Calu3 (cell line): ENCODE measurements at regions not wholly inside any gene's neighbourhood (a gene's known extent, or its start where the extent isn't known, plus 50 kb on each side); places are given as distances from the start of the nearest gene placed in this dataset.

ENCODE experiments used
- BruUV-seq: library from RNA; stranded (reverse); fragments of 400-500 nt; replicated peaks from 2 replicates; lab custom pipeline; 2021; lab: Mats Ljungman, UMichigan
- CTCF ChIA-PET: fragments of 300-600 bp; sonication (Branson Sonifier 250); formaldehyde crosslinking; loops from one replicate; lab custom pipeline; 2022; ENCODE audit warnings: antibody characterized with exemption; lab: Charles Lee
- DNase-seq: peaks from one replicate; pipeline ENCODE4 v3.0.0; 2022
- H3K27ac Mint-ChIP-seq: one replicate; pipeline ENCODE4 v1.8.0; 2022; ENCODE audit warnings: mixed read lengths; ENCODE audit not compliant: unreplicated experiment
- H3K27me3 Mint-ChIP-seq: one replicate; pipeline ENCODE4 v1.8.0; 2022; ENCODE audit warnings: mixed read lengths; ENCODE audit not compliant: unreplicated experiment
- H3K36me3 Mint-ChIP-seq: one replicate; pipeline ENCODE4 v1.8.0; 2022; ENCODE audit warnings: mild to moderate bottlenecking, moderate library complexity, mixed read lengths; ENCODE audit not compliant: insufficient read depth, unreplicated experiment
- H3K4me1 Mint-ChIP-seq: one replicate; pipeline ENCODE4 v1.8.0; 2022; ENCODE audit warnings: mild to moderate bottlenecking, low read depth, mixed read lengths; ENCODE audit not compliant: unreplicated experiment
- H3K4me3 Mint-ChIP-seq: one replicate; pipeline ENCODE4 v1.8.0; 2022; ENCODE audit warnings: mild to moderate bottlenecking, low read depth, moderate library complexity, mixed read lengths; ENCODE audit not compliant: unreplicated experiment
- H3K9me3 Mint-ChIP-seq: one replicate; pipeline ENCODE4 v1.8.0; 2022; ENCODE audit warnings: low read depth, mixed read lengths; ENCODE audit not compliant: unreplicated experiment
- CTCF ChIP-seq: fragments of 200-600 bp; IDR thresholded peaks from one replicate; pipeline ENCODE4 v1.8.0; 2022; ENCODE audit warnings: antibody characterized with exemption; ENCODE audit not compliant: unreplicated experiment
- intact Hi-C: fragments of 100-400 bp; cut with micrococcal nuclease; formaldehyde crosslinking; loops from one replicate; pipeline ENCODE4 v1.10.0; 2022; ENCODE audit not compliant: unreplicated experiment

GRCh38 chr7:149355390-149356048 lies 93.5 kb downstream of the ZNF783 start:
- DNase-seq, result peak; percentile 51
- Mint-ChIP-seq H3K27me3 (peaks cover 33% of the 10 kb centered on the region), H3K4me3 (no peak overlapping the region), H3K9me3 (peaks cover 2% of the 10 kb centered on the region), H3K27ac (peak overlapping the region; percentile 81), H3K4me1 (no peaks in the 10 kb centered on the region), H3K36me3 (peaks cover 6% of the 10 kb centered on the region)
- CTCF ChIA-PET, result interaction anchor here (1.4 kb wide), 1 partner anchor 21 kb away, joined by 3 read pairs; no protein-coding TSS in a partner anchor
- no TSS peak for BruUV-seq
- no peak for TF ChIP-seq CTCF
- intact Hi-C loops, result no loop called here

DNA sequence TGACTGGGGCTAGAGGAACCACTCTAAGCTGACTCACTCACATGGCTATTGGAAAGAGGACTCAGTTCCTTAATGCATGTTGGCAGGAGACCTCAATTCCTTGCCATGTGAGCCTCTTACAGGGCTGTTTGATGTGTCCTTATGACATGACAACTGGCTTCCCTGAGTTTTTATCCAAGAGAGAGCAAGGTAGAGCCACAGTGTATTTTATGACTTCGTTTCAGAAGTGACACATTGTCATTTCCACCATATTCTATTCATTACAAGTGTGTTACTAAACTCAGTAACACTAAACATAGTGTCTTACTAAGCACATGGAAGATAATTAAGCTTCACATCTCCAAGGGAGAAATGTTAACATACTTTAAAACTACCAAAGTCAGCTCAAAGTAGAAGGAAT lies 98.2 kb downstream of the ZNF777 start:
- H3K27me3 Mint-ChIP-seq, result peaks cover 69% of the 10 kb centered on the region
- no peak overlapping the region for H3K4me3 Mint-ChIP-seq
- H3K4me1 Mint-ChIP-seq, result no peaks in the 10 kb centered on the region
- intact Hi-C loops, result no loop called here
- no TSS peak for BruUV-seq
- no peaks in the 10 kb centered on the region for H3K9me3 Mint-ChIP-seq
- CTCF ChIA-PET, result no interaction called here
- TF ChIP-seq CTCF, result no peak
- no peak overlapping the region for H3K27ac Mint-ChIP-seq
- no peaks in the 10 kb centered on the region for H3K36me3 Mint-ChIP-seq
- no peak for DNase-seq

- no TSS peak for BruUV-seq
- Mint-ChIP-seq H3K4me3 (no peak overlapping the region), H3K36me3 (peaks cover 6% of the 10 kb centered on the region), H3K27ac (no peak overlapping the region), H3K27me3 (peaks cover 28% of the 10 kb centered on the region), H3K9me3 (peaks cover 2% of the 10 kb centered on the region), H3K4me1 (peaks cover 10% of the 10 kb centered on the region)
- no peak for TF ChIP-seq CTCF
- DNase-seq, result no peak
- intact Hi-C loops, result no loop called here
- CTCF ChIA-PET, result interaction anchor here (0.6 to 1.2 kb wide), 3 partner anchors 16 to 1013 kb away, joined by 3 to 4 read pairs (median 3); no protein-coding TSS in a partner anchor
Observed at GRCh38 chr7:149367418-149368180, 93.3 kb downstream of the ZNF777 start.

DNA sequence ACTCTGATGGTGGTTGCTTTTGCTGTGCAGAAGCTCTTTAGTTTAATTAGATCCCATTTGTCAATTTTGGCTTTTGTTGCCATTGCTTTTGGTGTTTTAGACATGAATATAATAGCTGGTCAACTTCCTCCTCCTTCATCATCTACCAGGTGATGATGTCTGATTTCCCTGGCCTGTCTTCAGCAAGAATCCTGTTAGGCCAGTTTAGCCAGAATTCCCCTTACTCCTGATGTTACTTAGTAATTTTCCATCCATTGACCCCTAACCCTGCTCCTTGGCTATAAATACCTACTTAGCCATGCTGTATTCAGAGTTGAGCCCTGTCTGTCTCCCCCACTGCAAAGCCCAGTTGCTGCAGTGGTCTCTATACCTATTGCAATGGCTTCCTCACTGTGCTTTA lies 91.4 kb downstream of the ZNF777 start:
- Mint-ChIP-seq H3K36me3 (peaks cover 6% of the 10 kb centered on the region), H3K27ac (peak overlapping the region; percentile 64), H3K27me3 (peaks cover 35% of the 10 kb centered on the region), H3K4me3 (peak overlapping the region; percentile 30), H3K4me1 (peaks cover 10% of the 10 kb centered on the region), H3K9me3 (peaks cover 5% of the 10 kb centered on the region)
- BruUV-seq, result no TSS peak
- intact Hi-C loops, result no loop called here
- CTCF ChIA-PET, result no interaction called here
- peak; percentile 35 for DNase-seq
- TF ChIP-seq CTCF, result no peak
